ENCODE measurements at regions not wholly inside any gene's neighbourhood (a gene's known extent, or its start where the extent isn't known, plus 50 kb on each side); places are given as distances from the start of the nearest gene placed in this dataset.
A peak's percentile ranks its signal among the peaks of the same experiment; 100 is the strongest.

DNA sequence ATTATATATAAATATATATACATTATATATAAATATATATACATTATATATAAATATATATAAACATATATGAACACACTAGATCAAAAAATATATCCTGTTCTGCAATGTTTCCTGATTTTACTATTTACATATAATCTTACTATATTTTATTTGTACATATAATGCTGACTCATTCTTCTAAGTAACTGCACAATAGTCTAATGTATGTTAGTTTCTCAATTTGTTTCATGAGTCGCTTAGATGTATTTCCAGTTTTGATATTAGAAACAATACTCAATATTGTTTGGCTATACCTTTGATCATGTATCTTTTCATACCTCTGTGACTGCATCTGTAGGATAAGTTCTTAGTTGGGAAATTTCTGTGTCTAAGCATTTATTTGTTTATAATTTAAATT is 669.9 kb upstream of the CCDC54 start:
- no peak overlapping the region for H3K4me2 ChIP-seq
- H3F3A ChIP-seq (replicated peaks; ENCODE audit: insufficient read depth) = peaks cover 34% of the 10 kb centered on the region
- no peak overlapping the region for H3K9ac ChIP-seq
- H3K4me1 ChIP-seq (ENCODE audit: control insufficient read depth in 1 of 2, insufficient read depth in 2 of 2, low read depth in 1 of 2, low read length in 1 of 2) = peaks cover 3 to 28% of the 10 kb centered on the region in 2 experiments; a peak in 3 of 4 replicates
- no peaks in the 10 kb centered on the region for H3K79me2 ChIP-seq (ENCODE audit: insufficient read depth)
- ChIA-PET CTCF (no interaction called here), POLR2A (no interaction called here)
- H3K36me3 ChIP-seq (replicated peaks in 1 of 2; ENCODE audit: control insufficient read depth in 1 of 2, insufficient read depth in 2 of 2, low read length in 1 of 2) = peaks cover 0 to 8% of the 10 kb centered on the region in 2 experiments
- no peaks in the 10 kb centered on the region; the same call in 1 of the 2 replicates for H3K9me2 ChIP-seq
- H3K27ac ChIP-seq (ENCODE audit: low read depth in 2 of 2, low read length in 1 of 2) = no peak overlapping the region
- no peaks in the 10 kb centered on the region for H3K9me3 ChIP-seq
- WGBS (ENCODE audit: low lambda C conversion rate) = 97% methylated on average over 1 of the region's 1 CpG
- no peaks in the 10 kb centered on the region for H4K20me1 ChIP-seq (ENCODE audit: insufficient read depth)
- H2AFZ ChIP-seq (ENCODE audit: low read depth) = no peak overlapping the region
- no peaks in the 10 kb centered on the region for H3K27me3 ChIP-seq (ENCODE audit: insufficient read depth)
- no peak overlapping the region for H3K4me3 ChIP-seq (ENCODE audit: low read depth in 2 of 2, low read length in 1 of 2)
- TF ChIP-seq EP300 (IDR thresholded peaks at IDR 0.05; ENCODE audit: borderline replicate concordance in 1 of 2, low read depth in 1 of 2, low read length in 1 of 2) (no peak), MXI1 (IDR thresholded peaks at IDR 0.05; ENCODE audit: low read depth, low read length) (no peak), RAD21 (IDR thresholded peaks at IDR 0.05; ENCODE audit: low read length) (no peak), NRF1 (IDR thresholded peaks at IDR 0.05; ENCODE audit: low read depth, low read length) (no peak), FOXM1 (IDR thresholded peaks at IDR 0.05; ENCODE audit: low read depth) (no peak)
- TF ChIP-seq, protein P1, sequence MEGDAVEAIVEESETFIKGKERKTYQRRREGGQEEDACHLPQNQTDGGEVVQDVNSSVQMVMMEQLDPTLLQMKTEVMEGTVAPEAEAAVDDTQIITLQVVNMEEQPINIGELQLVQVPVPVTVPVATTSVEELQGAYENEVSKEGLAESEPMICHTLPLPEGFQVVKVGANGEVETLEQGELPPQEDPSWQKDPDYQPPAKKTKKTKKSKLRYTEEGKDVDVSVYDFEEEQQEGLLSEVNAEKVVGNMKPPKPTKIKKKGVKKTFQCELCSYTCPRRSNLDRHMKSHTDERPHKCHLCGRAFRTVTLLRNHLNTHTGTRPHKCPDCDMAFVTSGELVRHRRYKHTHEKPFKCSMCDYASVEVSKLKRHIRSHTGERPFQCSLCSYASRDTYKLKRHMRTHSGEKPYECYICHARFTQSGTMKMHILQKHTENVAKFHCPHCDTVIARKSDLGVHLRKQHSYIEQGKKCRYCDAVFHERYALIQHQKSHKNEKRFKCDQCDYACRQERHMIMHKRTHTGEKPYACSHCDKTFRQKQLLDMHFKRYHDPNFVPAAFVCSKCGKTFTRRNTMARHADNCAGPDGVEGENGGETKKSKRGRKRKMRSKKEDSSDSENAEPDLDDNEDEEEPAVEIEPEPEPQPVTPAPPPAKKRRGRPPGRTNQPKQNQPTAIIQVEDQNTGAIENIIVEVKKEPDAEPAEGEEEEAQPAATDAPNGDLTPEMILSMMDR (IDR thresholded peaks at IDR 0.05) = no peak
- DNase-seq = no peak

DNA sequence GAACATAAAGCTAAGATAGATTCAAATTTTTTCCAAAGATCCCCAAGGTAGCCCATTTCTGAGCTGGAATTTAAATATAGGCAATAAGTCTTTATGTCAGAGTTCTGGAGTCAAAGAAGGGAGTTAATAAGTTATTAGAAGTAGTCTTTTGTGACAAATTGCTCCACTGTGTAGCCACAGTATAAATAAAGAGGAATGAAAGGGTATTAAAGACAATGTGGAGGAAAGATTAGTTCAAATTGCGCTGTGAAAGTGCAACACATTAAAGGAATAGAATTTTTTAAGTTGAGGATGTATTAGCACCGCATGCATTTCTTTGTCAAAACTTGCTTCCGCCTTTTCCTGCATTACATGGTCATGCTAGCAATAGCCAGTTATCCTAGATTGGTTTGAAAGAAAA is 666.6 kb upstream of the CCDC54 start:
- CTCF ChIA-PET = no interaction called here
- Histone ChIP-seq H4K20me1 (ENCODE audit: insufficient read depth) (no peaks in the 10 kb centered on the region), H3F3A (replicated peaks; ENCODE audit: insufficient read depth) (peaks cover 26% of the 10 kb centered on the region), H3K27ac (ENCODE audit: low read depth in 2 of 2, low read length in 1 of 2) (peak overlapping the region in 1 of 2 experiments; percentile 78; a peak in 2 of 4 replicates), H3K4me2 (no peak overlapping the region), H3K9me2 (no peaks in the 10 kb centered on the region), H3K9ac (no peak overlapping the region), H2AFZ (ENCODE audit: low read depth) (no peak overlapping the region), H3K4me1 (ENCODE audit: control insufficient read depth in 1 of 2, insufficient read depth in 2 of 2, low read depth in 1 of 2, low read length in 1 of 2) (peaks cover 0 to 20% of the 10 kb centered on the region in 2 experiments; a peak in 2 of 4 replicates), H3K27me3 (ENCODE audit: insufficient read depth) (no peaks in the 10 kb centered on the region), H3K36me3 (replicated peaks in 1 of 2; ENCODE audit: control insufficient read depth in 1 of 2, insufficient read depth in 2 of 2, low read length in 1 of 2) (peaks cover 0 to 15% of the 10 kb centered on the region in 2 experiments), H3K9me3 (peaks cover 6% of the 10 kb centered on the region; the same call in 1 of the 2 replicates), H3K4me3 (ENCODE audit: low read depth in 2 of 2, low read length in 1 of 2) (no peak overlapping the region), H3K79me2 (ENCODE audit: insufficient read depth) (no peaks in the 10 kb centered on the region)
- DNase-seq = no peak
- no peak for TF ChIP-seq GATA2 (CRISPR knock-in tag; IDR thresholded peaks at IDR 0.05)
- POLR2A ChIA-PET = no interaction called here
- WGBS (ENCODE audit: low lambda C conversion rate) = 94% methylated on average over 3 of the region's 3 CpGs

- WGBS (ENCODE audit: low lambda C conversion rate) = 2% methylated on average over 1 of the region's 1 CpG
- Histone ChIP-seq H3K9me2 (no peaks in the 10 kb centered on the region), H4K20me1 (ENCODE audit: insufficient read depth) (no peaks in the 10 kb centered on the region), H3K4me1 (ENCODE audit: control insufficient read depth in 1 of 2, insufficient read depth in 2 of 2, low read depth in 1 of 2, low read length in 1 of 2) (peaks cover 0 to 15% of the 10 kb centered on the region in 2 experiments; a peak in 2 of 4 replicates), H3K9ac (peak overlapping the region; percentile 18; the same call in 1 of the 2 replicates), H3K4me2 (no peak overlapping the region; the same call in 1 of the 2 replicates), H3K9me3 (peaks cover 6% of the 10 kb centered on the region; the same call in 1 of the 2 replicates), H3K27ac (ENCODE audit: low read depth in 2 of 2, low read length in 1 of 2) (peak overlapping the region in 1 of 2 experiments; percentile 78; a peak in 3 of 4 replicates), H3F3A (replicated peaks; ENCODE audit: insufficient read depth) (peaks cover 22% of the 10 kb centered on the region), H3K36me3 (replicated peaks in 1 of 2; ENCODE audit: control insufficient read depth in 1 of 2, insufficient read depth in 2 of 2, low read length in 1 of 2) (peaks cover 0 to 11% of the 10 kb centered on the region in 2 experiments), H3K4me3 (ENCODE audit: low read depth in 2 of 2, low read length in 1 of 2) (no peak overlapping the region), H2AFZ (ENCODE audit: low read depth) (no peak overlapping the region), H3K79me2 (ENCODE audit: insufficient read depth) (no peaks in the 10 kb centered on the region), H3K27me3 (ENCODE audit: insufficient read depth) (no peaks in the 10 kb centered on the region)
- CTCF ChIA-PET = interaction anchor here (0.9 kb wide), 1 partner anchor 93 kb away, joined by 3 read pairs; no protein-coding TSS in a partner anchor
- DNase-seq = no peak
- POLR2A ChIA-PET = no interaction called here
- TF ChIP-seq EZH2phosphoT487 (IDR thresholded peaks at IDR 0.05; ENCODE audit: borderline replicate concordance, low read depth) = no peak
- TF ChIP-seq YY1 (IDR thresholded peaks at IDR 0.05; ENCODE audit: low read depth) = peak; percentile 57; the same call in 1 of the 2 replicates
- TF ChIP-seq TCF12 (IDR thresholded peaks at IDR 0.05) = peak; percentile 94
- TF ChIP-seq MAX (IDR thresholded peaks at IDR 0.05; ENCODE audit: low read depth) = 0 out of 2 replicates have a peak, but pooled peaks have one; percentile 29
- TF ChIP-seq, protein P2, sequence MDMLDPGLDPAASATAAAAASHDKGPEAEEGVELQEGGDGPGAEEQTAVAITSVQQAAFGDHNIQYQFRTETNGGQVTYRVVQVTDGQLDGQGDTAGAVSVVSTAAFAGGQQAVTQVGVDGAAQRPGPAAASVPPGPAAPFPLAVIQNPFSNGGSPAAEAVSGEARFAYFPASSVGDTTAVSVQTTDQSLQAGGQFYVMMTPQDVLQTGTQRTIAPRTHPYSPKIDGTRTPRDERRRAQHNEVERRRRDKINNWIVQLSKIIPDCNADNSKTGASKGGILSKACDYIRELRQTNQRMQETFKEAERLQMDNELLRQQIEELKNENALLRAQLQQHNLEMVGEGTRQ (IDR thresholded peaks at IDR 0.05; ENCODE audit: borderline replicate concordance, low read depth, low read length) = no peak
- TF ChIP-seq TAF1 (IDR thresholded peaks at IDR 0.05; ENCODE audit: borderline replicate concordance, low read depth, low read length) = no peak
- TF ChIP-seq SMC3 (IDR thresholded peaks at IDR 0.05; ENCODE audit: low read depth, low read length) = no peak
- peak; percentile 96 for TF ChIP-seq TEAD4 (IDR thresholded peaks at IDR 0.05; ENCODE audit: borderline replicate concordance, insufficient read depth)
- TF ChIP-seq, protein P1 (IDR thresholded peaks at IDR 0.05) = no peak
- TF ChIP-seq RCOR1 (IDR thresholded peaks at IDR 0.05; ENCODE audit: low read length) = no peak
- peak; percentile 58; the same call in 1 of the 2 replicates for TF ChIP-seq POLR2AphosphoS5 (IDR thresholded peaks at IDR 0.05; ENCODE audit: low read depth, low read length)
Measured at GRCh38 chr3:106711650-106712049, 665.6 kb upstream of the CCDC54 start.

Measured in SK-N-SH (cell line).